GM23338 (cell line): ENCODE measurements at regions not wholly inside any gene's neighbourhood (a gene's known extent, or its start where the extent isn't known, plus 50 kb on each side); places are given as distances from the start of the nearest gene placed in this dataset.

Source experiments
- ATAC-seq: fragments of 200-7000 bp; cut with Tn5 transposase; 3 replicates; pipeline ENCODE4 v1.9.1; 2020
- DNase-seq: peaks from one replicate; pipeline ENCODE4 v3.0.0-alpha.2; 2015; ENCODE audit warnings: low spot score
- H2AFZ ChIP-seq: fragments of 200-600 bp; sonication (generic); 2 replicates; pipeline ENCODE4 v1.8.0; 2016; ENCODE audit warnings: antibody characterized with exemption, mild to moderate bottlenecking, moderate library complexity
- H3F3A ChIP-seq: fragments of 200-600 bp; sonication (generic); replicated peaks from 2 replicates; pipeline ENCODE4 v1.8.0; 2017; ENCODE audit warnings: antibody characterized with exemption, mixed run types, low read depth
- H3K27ac ChIP-seq: fragments of 200-600 bp; sonication (generic); 2 replicates; pipeline ENCODE4 v1.6.1; 2016; ENCODE audit warnings: low read depth
- H3K27me3 ChIP-seq: fragments of 200-600 bp; sonication (generic); 2 replicates; pipeline ENCODE4 v1.8.0; 2016; ENCODE audit warnings: mild to moderate bottlenecking, mixed run types, moderate library complexity; ENCODE audit not compliant: insufficient read depth
- H3K36me3 ChIP-seq: fragments of 200-600 bp; sonication (generic); 2 replicates; pipeline ENCODE4 v1.8.0; 2016; ENCODE audit warnings: mild to moderate bottlenecking; ENCODE audit not compliant: insufficient read depth
- H3K4me1 ChIP-seq: fragments of 200-600 bp; sonication (generic); 2 replicates; pipeline ENCODE4 v1.8.0; 2016; ENCODE audit warnings: mild to moderate bottlenecking, moderate library complexity; ENCODE audit not compliant: insufficient read depth
- H3K4me2 ChIP-seq: fragments of 200-600 bp; sonication (generic); 2 replicates; pipeline ENCODE4 v1.7.1; 2017; ENCODE audit warnings: mixed run types
- H3K4me3 ChIP-seq: fragments of 200-600 bp; sonication (generic); 2 replicates; pipeline ENCODE4 v1.6.1; 2016; ENCODE audit warnings: mixed run types
- H3K79me2 ChIP-seq: fragments of 200-600 bp; sonication (generic); replicated peaks from 2 replicates; pipeline ENCODE4 v1.8.0; 2017; ENCODE audit warnings: mild to moderate bottlenecking; ENCODE audit not compliant: insufficient read depth
- H3K9me2 ChIP-seq: fragments of 200-600 bp; sonication (generic); 2 replicates; pipeline ENCODE4 v1.8.0; 2017; ENCODE audit not compliant: insufficient read depth
- H4K20me1 ChIP-seq: fragments of 200-600 bp; sonication (generic); replicated peaks from 2 replicates; pipeline ENCODE4 v1.8.0; 2017; ENCODE audit warnings: mild to moderate bottlenecking; ENCODE audit not compliant: insufficient read depth
- H3K27ac Mint-ChIP-seq: 2 replicates; pipeline ENCODE4 v1.8.0; 2020; ENCODE audit warnings: inconsistent platforms, mild to moderate bottlenecking, moderate library complexity, mixed read lengths
- H3K27me3 Mint-ChIP-seq: 3 replicates; pipeline ENCODE4 v1.8.0; 2022; ENCODE audit warnings: low read depth, mild to moderate bottlenecking, moderate library complexity, mixed read lengths, inconsistent platforms; ENCODE audit not compliant: insufficient read depth, poor library complexity
- H3K36me3 Mint-ChIP-seq: 3 replicates; pipeline ENCODE4 v1.8.0; 2021; ENCODE audit warnings: low read depth, mild to moderate bottlenecking, inconsistent platforms, moderate library complexity, mixed read lengths
- H3K4me1 Mint-ChIP-seq: 3 replicates; pipeline ENCODE4 v1.8.0; 2020; ENCODE audit warnings: mild to moderate bottlenecking, inconsistent platforms, mixed read lengths
- H3K4me3 Mint-ChIP-seq: 3 replicates; pipeline ENCODE4 v1.8.0; 2021; ENCODE audit warnings: moderate library complexity, mild to moderate bottlenecking, inconsistent platforms, mixed read lengths
- H3K9me3 Mint-ChIP-seq: 3 replicates; pipeline ENCODE4 v1.8.0; 2020; ENCODE audit warnings: moderate library complexity, mild to moderate bottlenecking, inconsistent platforms, mixed read lengths
- CREB1 ChIP-seq: fragments of 250-450 bp; sonication (Bioruptor Pico); IDR thresholded peaks from 2 replicates; pipeline ENCODE4 v1.5.0; 2020; ENCODE audit warnings: low read depth, mild to moderate bottlenecking, moderate library complexity
- EZH2 ChIP-seq: fragments of 200-600 bp; sonication (generic); IDR thresholded peaks from one replicate; pipeline ENCODE4 v1.8.0; 2017; ENCODE audit warnings: antibody characterized with exemption, mild to moderate bottlenecking, low read depth; ENCODE audit not compliant: unreplicated experiment
- EZH2phosphoT487 ChIP-seq: fragments of 200-600 bp; sonication (generic); IDR thresholded peaks from one replicate; pipeline ENCODE4 v1.8.1; 2018; ENCODE audit warnings: antibody characterized with exemption; ENCODE audit not compliant: unreplicated experiment
- JUNB ChIP-seq: IDR thresholded peaks from one replicate; pipeline ENCODE4 v1.6.1; 2016; ENCODE audit warnings: antibody characterized with exemption; ENCODE audit not compliant: unreplicated experiment
- POLR2AphosphoS5 ChIP-seq: IDR thresholded peaks from 2 replicates; pipeline ENCODE4 v1.6.1; 2016; ENCODE audit warnings: antibody characterized with exemption, low read depth
- REST ChIP-seq: IDR thresholded peaks from one replicate; pipeline ENCODE4 v1.6.1; 2018; ENCODE audit warnings: antibody characterized with exemption; ENCODE audit not compliant: unreplicated experiment
- STAT1 ChIP-seq: IDR thresholded peaks from one replicate; pipeline ENCODE4 v1.6.1; 2016; ENCODE audit warnings: antibody characterized with exemption; ENCODE audit not compliant: unreplicated experiment
- ZNF114 ChIP-seq: fragments of 250-450 bp; sonication (Bioruptor Pico); IDR thresholded peaks from 2 replicates; pipeline ENCODE4 v1.5.0; 2020; ENCODE audit warnings: mild to moderate bottlenecking, moderate library complexity
- ZNF331 ChIP-seq: fragments of 250-450 bp; sonication (Bioruptor Pico); IDR thresholded peaks from 2 replicates; pipeline ENCODE4 v1.5.0; 2020; ENCODE audit warnings: low read depth, mild to moderate bottlenecking, moderate library complexity

- TF ChIP-seq REST, result no peak
- TF ChIP-seq JUNB, result no peak
- TF ChIP-seq CREB1 (CRISPR knock-in tag), result no peak
- TF ChIP-seq EZH2phosphoT487, result no peak
- TF ChIP-seq ZNF331 (CRISPR knock-in tag), result no peak
- no peak for TF ChIP-seq POLR2AphosphoS5
- no peak for TF ChIP-seq EZH2
- no peak for TF ChIP-seq STAT1
Observed at GRCh38 chr13:76164290-76164689, 528.2 kb downstream of the LMO7 start (continued).

GRCh38 chr13:76163761-76164160 is 527.6 kb downstream of the LMO7 start:
- Mint-ChIP-seq H3K4me1 (no peaks in the 10 kb centered on the region; the same call in 2 of the 3 replicates), H3K9me3 (no peaks in the 10 kb centered on the region), H3K4me3 (no peak overlapping the region), H3K27me3 (peaks cover 1% of the 10 kb centered on the region), H3K36me3 (no peaks in the 10 kb centered on the region), H3K27ac (no peak overlapping the region)
- Histone ChIP-seq H3K27ac (no peak overlapping the region), H3K4me3 (no peak overlapping the region), H3K4me2 (no peak overlapping the region), H3F3A (no peaks in the 10 kb centered on the region), H2AFZ (no peak overlapping the region), H3K27me3 (no peaks in the 10 kb centered on the region), H3K9me2 (peaks cover 19% of the 10 kb centered on the region; the same call in 1 of the 2 replicates), H3K36me3 (no peaks in the 10 kb centered on the region), H4K20me1 (no peaks in the 10 kb centered on the region), H3K79me2 (no peaks in the 10 kb centered on the region), H3K4me1 (no peaks in the 10 kb centered on the region)
- no peak for ATAC-seq
- TF ChIP-seq REST (no peak), EZH2phosphoT487 (no peak), ZNF114 (CRISPR knock-in tag) (no peak)
- DNase-seq, result no peak
